Endothelial cell (in vitro differentiated cells): ENCODE measurements at regions not wholly inside any gene's neighbourhood (a gene's known extent, or its start where the extent isn't known, plus 50 kb on each side); places are given as distances from the start of the nearest gene placed in this dataset.

Source experiments
- DNase-seq: peaks from one replicate; pipeline ENCODE4 v3.0.0; 2021; ENCODE audit warnings: low spot score
- H3K27ac Mint-ChIP-seq: one replicate; pipeline ENCODE4 v1.8.0; 2021; ENCODE audit warnings: mixed read lengths, inconsistent platforms; ENCODE audit not compliant: unreplicated experiment
- H3K27me3 Mint-ChIP-seq: one replicate; pipeline ENCODE4 v1.8.0; 2021; ENCODE audit warnings: mild to moderate bottlenecking, moderate library complexity, mixed read lengths, inconsistent platforms; ENCODE audit not compliant: unreplicated experiment
- H3K36me3 Mint-ChIP-seq: one replicate; pipeline ENCODE4 v1.8.0; 2021; ENCODE audit warnings: mild to moderate bottlenecking, low read depth, mixed read lengths, inconsistent platforms; ENCODE audit not compliant: unreplicated experiment
- H3K4me1 Mint-ChIP-seq: one replicate; pipeline ENCODE4 v1.8.0; 2021; ENCODE audit warnings: mild to moderate bottlenecking, mixed read lengths, inconsistent platforms; ENCODE audit not compliant: unreplicated experiment
- H3K4me3 Mint-ChIP-seq: one replicate; pipeline ENCODE4 v1.8.0; 2021; ENCODE audit warnings: mild to moderate bottlenecking, mixed read lengths, inconsistent platforms; ENCODE audit not compliant: unreplicated experiment
- H3K9me3 Mint-ChIP-seq: one replicate; pipeline ENCODE4 v1.8.0; 2021; ENCODE audit warnings: mixed read lengths, inconsistent platforms; ENCODE audit not compliant: unreplicated experiment
- CTCF ChIP-seq: fragments of 200-600 bp; sonication (generic); IDR thresholded peaks from one replicate; pipeline ENCODE4 v1.5.0; 2021; ENCODE audit warnings: antibody characterized with exemption; ENCODE audit not compliant: unreplicated experiment

GRCh38 chr12:77697126-77697525, 133.6 kb upstream of the NAV3 start:
- H3K4me3 Mint-ChIP-seq, result no peak overlapping the region
- no peak overlapping the region for H3K27ac Mint-ChIP-seq
- no peak for TF ChIP-seq CTCF
- no peaks in the 10 kb centered on the region for H3K9me3 Mint-ChIP-seq
- no peaks in the 10 kb centered on the region for H3K4me1 Mint-ChIP-seq
- H3K27me3 Mint-ChIP-seq, result no peaks in the 10 kb centered on the region
- DNase-seq, result no peak
- no peaks in the 10 kb centered on the region for H3K36me3 Mint-ChIP-seq

- DNase-seq, result no peak
- no peaks in the 10 kb centered on the region for H3K27me3 Mint-ChIP-seq
- H3K4me3 Mint-ChIP-seq, result no peak overlapping the region
- no peaks in the 10 kb centered on the region for H3K4me1 Mint-ChIP-seq
- H3K27ac Mint-ChIP-seq, result no peak overlapping the region
- no peaks in the 10 kb centered on the region for H3K9me3 Mint-ChIP-seq
- no peaks in the 10 kb centered on the region for H3K36me3 Mint-ChIP-seq
- TF ChIP-seq CTCF, result no peak
Observed at GRCh38 chr12:77696183-77696582, 134.5 kb upstream of the NAV3 start.

GRCh38 chr12:77689510-77690086, 141.1 kb upstream of the NAV3 start:
- Mint-ChIP-seq H3K27me3 (no peaks in the 10 kb centered on the region), H3K4me3 (no peak overlapping the region), H3K9me3 (no peaks in the 10 kb centered on the region)

GRCh38 chr12:77687321-77687720, 143.4 kb upstream of the NAV3 start:
- no peaks in the 10 kb centered on the region for H3K27me3 Mint-ChIP-seq
- peaks cover 2% of the 10 kb centered on the region for H3K4me1 Mint-ChIP-seq
- no peak overlapping the region for H3K4me3 Mint-ChIP-seq
- no peak for DNase-seq
- H3K9me3 Mint-ChIP-seq, result no peaks in the 10 kb centered on the region
- H3K36me3 Mint-ChIP-seq, result no peaks in the 10 kb centered on the region
- TF ChIP-seq CTCF, result no peak
- H3K27ac Mint-ChIP-seq, result no peak overlapping the region

More at GRCh38 chr12:77689510-77690086, 141.1 kb upstream of the NAV3 start:
- Mint-ChIP-seq H3K4me1 (peaks cover 2% of the 10 kb centered on the region), H3K27ac (no peak overlapping the region), H3K36me3 (no peaks in the 10 kb centered on the region)
- TF ChIP-seq CTCF, result no peak
- DNase-seq, result no peak

GRCh38 chr12:77686760-77687159, 143.9 kb upstream of the NAV3 start:
- Mint-ChIP-seq H3K9me3 (no peaks in the 10 kb centered on the region), H3K4me1 (peaks cover 2% of the 10 kb centered on the region), H3K27me3 (no peaks in the 10 kb centered on the region), H3K4me3 (no peak overlapping the region), H3K36me3 (no peaks in the 10 kb centered on the region), H3K27ac (no peak overlapping the region)
- no peak for TF ChIP-seq CTCF
- no peak for DNase-seq
